OCI-LY1 (cell line): ENCODE measurements at regions not wholly inside any gene's neighbourhood (a gene's known extent, or its start where the extent isn't known, plus 50 kb on each side); places are given as distances from the start of the nearest gene placed in this dataset.

Experiments
- EZH2 ChIP-seq: fragments of 200-600 bp; sonication (generic), shearing (Covaris generic); IDR thresholded peaks from 2 replicates; pipeline ENCODE4 v1.8.0; 2017; ENCODE audit warnings: borderline replicate concordance, mixed run types, mild to moderate bottlenecking, antibody characterized with exemption, low read length, moderate library complexity, mixed read lengths
- TF ChIP-seq, protein P1 (sequence below): fragments of 200-600 bp; sonication (generic), shearing (Covaris generic); IDR thresholded peaks from 2 replicates; pipeline ENCODE4 v1.5.1; 2017; ENCODE audit warnings: mild to moderate bottlenecking, antibody characterized with exemption, low read length, moderate library complexity, mixed read lengths

DNA sequence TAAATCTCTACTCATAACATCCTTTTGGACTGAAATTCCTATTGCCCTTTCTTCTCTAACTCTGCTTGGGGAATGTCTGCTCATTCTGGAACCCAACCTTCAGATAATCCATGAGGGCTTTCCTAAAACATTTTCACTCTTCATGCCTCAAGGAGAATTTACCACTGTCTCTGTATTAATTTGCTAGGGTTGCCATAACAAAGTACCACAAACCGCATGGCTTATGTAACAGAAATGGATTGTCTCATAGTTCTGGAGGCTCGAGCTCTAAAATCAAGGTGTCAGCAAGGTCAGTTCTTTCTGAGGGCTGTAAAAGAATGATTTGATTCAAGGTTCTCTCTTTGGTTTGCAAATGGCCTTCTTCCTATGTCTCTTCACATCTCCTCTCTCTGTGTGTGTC, 209.7 kb downstream of the LACC1 start:
- TF ChIP-seq, protein P1, sequence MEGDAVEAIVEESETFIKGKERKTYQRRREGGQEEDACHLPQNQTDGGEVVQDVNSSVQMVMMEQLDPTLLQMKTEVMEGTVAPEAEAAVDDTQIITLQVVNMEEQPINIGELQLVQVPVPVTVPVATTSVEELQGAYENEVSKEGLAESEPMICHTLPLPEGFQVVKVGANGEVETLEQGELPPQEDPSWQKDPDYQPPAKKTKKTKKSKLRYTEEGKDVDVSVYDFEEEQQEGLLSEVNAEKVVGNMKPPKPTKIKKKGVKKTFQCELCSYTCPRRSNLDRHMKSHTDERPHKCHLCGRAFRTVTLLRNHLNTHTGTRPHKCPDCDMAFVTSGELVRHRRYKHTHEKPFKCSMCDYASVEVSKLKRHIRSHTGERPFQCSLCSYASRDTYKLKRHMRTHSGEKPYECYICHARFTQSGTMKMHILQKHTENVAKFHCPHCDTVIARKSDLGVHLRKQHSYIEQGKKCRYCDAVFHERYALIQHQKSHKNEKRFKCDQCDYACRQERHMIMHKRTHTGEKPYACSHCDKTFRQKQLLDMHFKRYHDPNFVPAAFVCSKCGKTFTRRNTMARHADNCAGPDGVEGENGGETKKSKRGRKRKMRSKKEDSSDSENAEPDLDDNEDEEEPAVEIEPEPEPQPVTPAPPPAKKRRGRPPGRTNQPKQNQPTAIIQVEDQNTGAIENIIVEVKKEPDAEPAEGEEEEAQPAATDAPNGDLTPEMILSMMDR = no peak
- TF ChIP-seq EZH2 = no peak
